Ovary (tissue), 7 donors: ENCODE measurements at regions not wholly inside any gene's neighbourhood (a gene's known extent, or its start where the extent isn't known, plus 50 kb on each side); places are given as distances from the start of the nearest gene placed in this dataset.

Experiments
- DNase-seq, 5 donors: peaks; one replicate each; pipeline ENCODE4 v3.0.0-alpha.2; 2019 to 2020
- H3K27ac ChIP-seq, 2 donors: fragments of 200-600 bp; one replicate each; pipeline versions ENCODE4 v1.5.1 to v1.8.0; 2019 to 2022
- H3K27me3 ChIP-seq: fragments of 200-600 bp; one replicate; pipeline ENCODE4 v1.8.0; 2022
- H3K36me3 ChIP-seq: fragments of 200-600 bp; sonication (generic); one replicate; pipeline ENCODE4 v1.5.1; 2019
- H3K4me1 ChIP-seq: one replicate; pipeline ENCODE4 v1.8.1; 2013; ENCODE audit warnings: mild to moderate bottlenecking, moderate library complexity; ENCODE audit not compliant: insufficient read depth
- H3K4me3 ChIP-seq: fragments of 200-600 bp; sonication (generic); one replicate; pipeline ENCODE4 v1.5.1; 2017
- H3K9me3 ChIP-seq, 2 donors: fragments of 200-600 bp in 1 of 2; sonication (generic) in 1 of 2; one replicate each; pipeline versions ENCODE4 v1.5.1 to v1.8.1; 2013 to 2019; ENCODE audit warnings: mild to moderate bottlenecking in 1 of 2, moderate library complexity in 1 of 2
- EP300 ChIP-seq: sonication (generic); formaldehyde crosslinking; IDR thresholded peaks from one replicate; pipeline ENCODE4 v1.6.1; 2017; ENCODE audit warnings: antibody characterized with exemption
- POLR2A ChIP-seq: fragments of 450-650 bp; IDR thresholded peaks from one replicate; pipeline ENCODE4 v1.6.1; 2017; ENCODE audit warnings: antibody characterized with exemption, mild to moderate bottlenecking, moderate library complexity
- WGBS, 3 donors: extraction: QIAGEN DNeasy Blood & Tissue Kit in 1 of 3; methylation state at CpG; one replicate each; pipeline versions ENCODE4 v1.1.5 to v1.1.7; 2013 to 2017; 5-methylcytosine and 5-hydroxymethylcytosine counted together
- intact Hi-C, 4 donors: fragments of 100-400 bp; cut with DNase I; formaldehyde crosslinking; loops; one replicate each; pipeline versions ENCODE4 v1.11.0 to v1.15.1; 2022 to 2023
- TF ChIP-seq, protein P1 (sequence below), 3 donors: fragments of 450-650 bp in 2 of 3; fragments of 200-600 bp in 1 of 3; IDR thresholded peaks; one replicate each; pipeline versions ENCODE4 v1.5.1 to v1.8.0; 2016 to 2022; ENCODE audit warnings: antibody characterized with exemption in 3 of 3, mild to moderate bottlenecking in 1 of 3
- donor health status: DM: no; HTN: no; CAD: no; lungs with moderate emphysema.
- donor health status: DM: no; HTN: no; CAD: no.
- donor health status: Bipolar disorder and iron deficiency.
- donor health status: DM: no; HTN: no; CAD: no.
- donor health status: DM: yes; HTN: yes; CAD: no.

GRCh38 chr14:87691042-87691881 is 301.7 kb downstream of the GALC start:
- no peak overlapping the region for H3K27ac ChIP-seq
- H3K9me3 ChIP-seq = no peaks in the 10 kb centered on the region
- intact Hi-C loops = no loop called here
- no peak overlapping the region for H3K4me3 ChIP-seq
- DNase-seq = no peak
- no peaks in the 10 kb centered on the region for H3K36me3 ChIP-seq
- TF ChIP-seq EP300 = no peak
- TF ChIP-seq POLR2A = no peak
- TF ChIP-seq, protein P1, sequence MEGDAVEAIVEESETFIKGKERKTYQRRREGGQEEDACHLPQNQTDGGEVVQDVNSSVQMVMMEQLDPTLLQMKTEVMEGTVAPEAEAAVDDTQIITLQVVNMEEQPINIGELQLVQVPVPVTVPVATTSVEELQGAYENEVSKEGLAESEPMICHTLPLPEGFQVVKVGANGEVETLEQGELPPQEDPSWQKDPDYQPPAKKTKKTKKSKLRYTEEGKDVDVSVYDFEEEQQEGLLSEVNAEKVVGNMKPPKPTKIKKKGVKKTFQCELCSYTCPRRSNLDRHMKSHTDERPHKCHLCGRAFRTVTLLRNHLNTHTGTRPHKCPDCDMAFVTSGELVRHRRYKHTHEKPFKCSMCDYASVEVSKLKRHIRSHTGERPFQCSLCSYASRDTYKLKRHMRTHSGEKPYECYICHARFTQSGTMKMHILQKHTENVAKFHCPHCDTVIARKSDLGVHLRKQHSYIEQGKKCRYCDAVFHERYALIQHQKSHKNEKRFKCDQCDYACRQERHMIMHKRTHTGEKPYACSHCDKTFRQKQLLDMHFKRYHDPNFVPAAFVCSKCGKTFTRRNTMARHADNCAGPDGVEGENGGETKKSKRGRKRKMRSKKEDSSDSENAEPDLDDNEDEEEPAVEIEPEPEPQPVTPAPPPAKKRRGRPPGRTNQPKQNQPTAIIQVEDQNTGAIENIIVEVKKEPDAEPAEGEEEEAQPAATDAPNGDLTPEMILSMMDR (IDR thresholded peaks at IDR 0.05) = no peak
- 53 to 60% (median 54%) methylated on average over 15 of the region's 15 CpGs for WGBS, 3 donors
- no peaks in the 10 kb centered on the region for H3K4me1 ChIP-seq
- H3K27me3 ChIP-seq = no peaks in the 10 kb centered on the region

- TF ChIP-seq EP300 = no peak
- no peak for TF ChIP-seq POLR2A
- TF ChIP-seq, protein P1 (IDR thresholded peaks at IDR 0.05) = no peak
- no peak for DNase-seq
- no peaks in the 10 kb centered on the region for H3K4me1 ChIP-seq
- intact Hi-C loops = no loop called here
- WGBS, 3 donors = 8 to 24% (median 11%) methylated on average over 3 of the region's 3 CpGs
- no peak overlapping the region for H3K4me3 ChIP-seq
- no peaks in the 10 kb centered on the region for H3K9me3 ChIP-seq
- H3K27me3 ChIP-seq = no peaks in the 10 kb centered on the region
- no peak overlapping the region for H3K27ac ChIP-seq
- no peaks in the 10 kb centered on the region for H3K36me3 ChIP-seq
Measured at GRCh38 chr14:87690076-87690613, 302.8 kb downstream of the GALC start.

DNA sequence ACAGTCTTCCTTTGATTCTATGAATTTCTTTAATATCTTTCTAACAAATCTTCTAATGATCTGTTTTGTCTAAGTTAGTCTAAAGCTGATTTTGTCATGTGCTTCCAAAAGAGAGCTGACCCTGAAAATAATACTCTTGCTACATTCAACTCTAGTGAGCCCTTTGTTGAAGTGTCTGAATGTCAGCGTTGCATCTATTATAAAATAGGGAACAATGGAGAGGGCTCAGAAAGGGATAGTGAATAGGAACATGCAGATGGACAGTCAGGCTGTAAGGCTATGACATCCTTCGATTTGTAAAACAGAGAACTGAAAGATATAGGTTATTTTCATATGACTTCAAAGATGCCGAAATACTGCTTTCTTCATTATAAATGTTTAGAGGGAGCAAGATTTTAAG is 304.5 kb downstream of the GALC start:
- 90 to 92% (median 90%) methylated on average over 3 of the region's 3 CpGs for WGBS, 3 donors
- no peak overlapping the region for H3K4me3 ChIP-seq
- H3K27ac ChIP-seq = no peak overlapping the region

DNA sequence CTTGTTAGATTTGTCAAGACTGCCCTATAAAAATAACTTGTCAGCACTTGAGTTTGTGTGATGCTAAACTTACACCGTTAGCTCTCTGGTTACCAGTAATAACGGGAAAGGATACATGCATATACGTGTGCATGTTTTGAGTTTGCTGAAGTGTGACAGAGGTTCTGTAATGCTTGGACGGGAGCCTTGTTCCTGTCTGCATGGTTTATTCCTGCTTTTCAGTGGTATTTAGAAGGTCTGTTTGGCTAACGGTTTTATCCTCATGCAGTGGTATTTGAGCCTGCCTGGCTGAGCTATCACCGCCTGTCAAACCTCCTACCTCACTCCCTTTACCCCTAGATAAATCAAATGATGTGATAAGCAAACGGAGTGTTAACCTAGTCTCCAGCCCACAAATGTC is 305.6 kb downstream of the GALC start:
- no peaks in the 10 kb centered on the region for H3K27me3 ChIP-seq
- H3K27ac ChIP-seq = no peak overlapping the region
- H3K4me1 ChIP-seq = no peaks in the 10 kb centered on the region
- TF ChIP-seq, protein P1 (IDR thresholded peaks at IDR 0.05) = no peak
- WGBS, 3 donors = 27 to 41% (median 35%) methylated on average over 7 of the region's 7 CpGs
- H3K4me3 ChIP-seq = no peak overlapping the region
- intact Hi-C loops = no loop called here
- no peak for DNase-seq
- H3K36me3 ChIP-seq = no peaks in the 10 kb centered on the region
- no peaks in the 10 kb centered on the region for H3K9me3 ChIP-seq

More for the DNA sequence above, 304.5 kb downstream of the GALC start:
- intact Hi-C loops = no loop called here
- Histone ChIP-seq H3K27me3 (no peaks in the 10 kb centered on the region), H3K9me3 (no peaks in the 10 kb centered on the region), H3K36me3 (no peaks in the 10 kb centered on the region), H3K4me1 (no peaks in the 10 kb centered on the region)
- TF ChIP-seq POLR2A = no peak
- TF ChIP-seq, protein P1 (IDR thresholded peaks at IDR 0.05) = no peak
- TF ChIP-seq EP300 = no peak
- no peak for DNase-seq
